HUES64 (cell line): ENCODE measurements at regions not wholly inside any gene's neighbourhood (a gene's known extent, or its start where the extent isn't known, plus 50 kb on each side); places are given as distances from the start of the nearest gene placed in this dataset.

ENCODE experiments used
- H3K27ac ChIP-seq: 2 replicates; pipeline ENCODE4 v1.7.0; 2013; ENCODE audit warnings: low read depth, low read length, inconsistent platforms
- H3K27me3 ChIP-seq: 2 replicates; pipeline ENCODE4 v1.6.1; 2013; ENCODE audit warnings: mild to moderate bottlenecking, low read length; ENCODE audit not compliant: insufficient read depth
- H3K36me3 ChIP-seq: 2 replicates; pipeline ENCODE4 v1.6.1; 2013; ENCODE audit warnings: mild to moderate bottlenecking, low read length; ENCODE audit not compliant: insufficient read depth
- H3K4me1 ChIP-seq: 2 replicates; pipeline ENCODE4 v1.6.1; 2013; ENCODE audit warnings: mild to moderate bottlenecking, low read length, moderate library complexity; ENCODE audit not compliant: insufficient read depth
- H3K4me3 ChIP-seq: 2 replicates; pipeline ENCODE4 v1.5.1; 2013; ENCODE audit warnings: mild to moderate bottlenecking, low read length, moderate library complexity
- H3K9ac ChIP-seq: 2 replicates; pipeline ENCODE4 v1.6.1; 2013; ENCODE audit warnings: mild to moderate bottlenecking, low read depth, low read length
- H3K9me3 ChIP-seq: 2 replicates; pipeline ENCODE4 v1.6.1; 2013; ENCODE audit warnings: low read depth, low read length; ENCODE audit not compliant: insufficient read depth
- WGBS: fragments of 150-250, 120-280 bp; methylation state at CpG from one replicate; pipeline ENCODE4 v1.1.7; 2013; ENCODE audit warnings: missing lambda C conversion rate; 5-methylcytosine and 5-hydroxymethylcytosine counted together

DNA sequence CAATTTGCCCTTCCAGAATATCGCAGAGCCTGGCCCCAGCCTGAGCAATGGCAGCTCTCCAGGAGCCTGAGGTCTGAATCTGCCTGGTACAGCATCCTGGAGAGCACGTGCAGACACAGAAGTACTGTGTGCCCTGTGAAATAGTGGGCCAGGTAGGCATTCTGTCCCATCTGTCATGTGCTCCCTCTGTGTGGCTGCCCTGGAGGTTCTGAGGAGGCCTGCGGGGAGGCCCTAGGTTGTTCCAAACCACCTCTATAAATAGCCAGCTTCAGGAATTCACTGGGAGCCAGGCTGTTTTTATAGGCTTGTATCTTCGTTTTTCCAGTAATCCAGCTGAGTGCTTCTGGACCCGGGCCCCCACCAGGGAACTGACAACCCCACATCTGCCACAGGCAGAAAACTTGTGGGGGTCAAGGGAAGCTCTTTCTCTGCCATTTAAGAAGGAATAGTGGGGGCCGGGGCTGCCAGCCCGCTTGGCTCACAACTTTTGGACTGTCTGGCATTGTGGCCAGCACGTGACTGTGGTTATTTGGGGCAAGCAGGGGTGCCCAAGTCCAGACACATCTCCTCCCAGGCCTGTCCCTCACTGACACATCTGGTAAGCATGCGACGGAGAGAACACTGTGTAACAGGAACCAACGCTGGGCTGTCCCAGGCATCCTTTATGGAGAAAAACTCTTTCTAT lies 356.3 kb upstream of the TNRC6C start:
- Histone ChIP-seq H3K9ac (no peak overlapping the region), H3K27me3 (no peaks in the 10 kb centered on the region), H3K9me3 (no peaks in the 10 kb centered on the region), H3K27ac (no peak overlapping the region), H3K36me3 (no peaks in the 10 kb centered on the region), H3K4me3 (no peak overlapping the region), H3K4me1 (no peaks in the 10 kb centered on the region)
- WGBS = 93% methylated on average over 11 of the region's 11 CpGs

DNA sequence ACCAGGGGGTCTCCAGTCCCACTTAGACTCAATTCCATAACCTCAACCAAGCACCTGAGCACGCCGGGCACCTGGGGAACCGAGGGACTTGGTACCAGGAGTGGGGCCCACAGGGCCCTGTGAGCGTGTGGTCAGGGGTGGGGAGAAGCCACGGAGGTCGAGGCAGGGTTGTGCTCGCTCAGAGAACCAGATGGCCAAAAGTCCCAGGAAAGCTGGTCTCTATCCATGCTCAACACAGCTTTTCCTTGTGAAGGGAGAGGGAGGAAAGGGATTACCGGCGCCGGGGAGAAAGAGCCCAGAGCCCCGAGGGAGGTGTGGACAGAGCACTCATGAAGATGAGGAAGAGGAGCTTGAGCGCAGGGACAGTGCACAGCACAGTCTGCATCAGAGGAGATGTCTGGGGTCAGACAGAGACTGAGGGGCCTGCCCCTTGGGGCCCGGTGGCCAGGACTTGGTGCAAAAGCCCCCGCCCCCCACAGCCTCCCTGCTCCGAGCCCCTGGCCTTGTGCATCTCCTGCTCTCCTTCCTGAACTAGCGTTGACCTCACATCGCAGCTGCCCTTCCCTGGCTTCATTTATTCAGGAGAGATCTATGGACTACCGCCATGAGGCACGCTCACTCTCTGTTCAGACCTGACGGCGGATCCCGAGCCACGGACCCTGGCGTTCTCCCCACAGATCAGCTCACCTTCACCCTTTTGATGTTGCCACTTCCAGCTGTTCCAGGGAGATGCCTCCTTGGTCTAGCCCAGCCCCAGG lies 355.4 kb upstream of the TNRC6C start:
- Histone ChIP-seq H3K4me3 (no peak overlapping the region), H3K9me3 (no peaks in the 10 kb centered on the region), H3K36me3 (no peaks in the 10 kb centered on the region), H3K9ac (no peak overlapping the region), H3K27me3 (no peaks in the 10 kb centered on the region), H3K27ac (no peak overlapping the region), H3K4me1 (no peaks in the 10 kb centered on the region)
- 89% methylated on average over 24 of the region's 24 CpGs for WGBS

DNA sequence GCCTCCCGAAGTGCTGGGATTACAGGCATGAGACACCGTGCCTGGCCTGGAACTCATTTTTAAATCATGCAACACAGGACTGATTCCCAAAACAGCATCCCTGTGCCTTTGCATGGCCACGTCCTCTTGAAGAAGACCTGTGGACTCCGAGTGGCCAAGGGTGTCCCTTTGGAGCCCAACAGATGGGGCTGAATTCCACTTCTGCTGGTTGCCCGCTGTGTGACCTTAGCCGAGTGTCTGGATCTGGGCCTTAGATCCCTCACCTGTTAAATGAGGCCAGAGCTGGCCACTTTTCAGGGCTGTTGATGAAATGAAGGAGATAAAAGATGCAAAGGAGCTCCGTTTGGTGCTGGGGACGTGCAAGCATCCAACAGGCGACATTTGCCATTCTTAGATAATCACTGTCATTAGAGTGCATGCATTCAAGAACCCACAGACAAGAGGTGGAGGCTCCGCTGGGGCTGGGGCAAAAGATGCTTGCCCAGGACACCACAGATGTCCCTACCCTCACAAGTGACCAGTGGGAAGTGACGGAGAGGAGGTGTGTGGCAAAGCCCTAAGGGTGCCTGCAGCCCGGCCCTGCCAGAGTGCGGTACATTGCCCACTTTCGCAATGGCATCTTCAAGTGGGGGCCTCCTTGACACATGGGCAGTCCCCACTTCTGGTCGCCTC lies 354.1 kb upstream of the TNRC6C start:
- no peaks in the 10 kb centered on the region for H3K36me3 ChIP-seq
- 95% methylated on average over 15 of the region's 15 CpGs for WGBS

DNA sequence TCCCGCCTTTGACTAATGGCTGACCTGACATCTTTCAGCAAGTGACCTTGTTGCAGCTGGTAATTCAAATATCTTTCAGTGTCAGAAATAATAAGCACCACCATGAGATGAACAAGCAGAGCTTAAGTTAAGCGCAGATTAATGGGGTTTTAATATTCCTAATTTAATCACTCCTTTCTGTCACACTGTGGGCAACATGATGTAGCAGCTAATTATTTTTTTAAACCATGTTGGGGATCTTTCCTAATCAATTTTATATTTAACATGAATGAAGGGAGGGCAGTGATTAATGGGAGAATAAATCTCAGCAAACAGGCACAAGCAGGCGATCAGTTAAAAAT lies 353.6 kb upstream of the TNRC6C start:
- no peak overlapping the region for H3K9ac ChIP-seq
- H3K36me3 ChIP-seq = no peaks in the 10 kb centered on the region
- no peaks in the 10 kb centered on the region for H3K4me1 ChIP-seq
- H3K4me3 ChIP-seq = no peak overlapping the region
- H3K27ac ChIP-seq = no peak overlapping the region
- WGBS = 95% methylated on average over 2 of the region's 3 CpGs
- H3K9me3 ChIP-seq = no peaks in the 10 kb centered on the region
- no peaks in the 10 kb centered on the region for H3K27me3 ChIP-seq

More for the DNA sequence above, 354.1 kb upstream of the TNRC6C start:
- Histone ChIP-seq H3K27me3 (no peaks in the 10 kb centered on the region), H3K4me1 (no peaks in the 10 kb centered on the region), H3K9me3 (no peaks in the 10 kb centered on the region), H3K4me3 (no peak overlapping the region), H3K27ac (no peak overlapping the region), H3K9ac (no peak overlapping the region)

DNA sequence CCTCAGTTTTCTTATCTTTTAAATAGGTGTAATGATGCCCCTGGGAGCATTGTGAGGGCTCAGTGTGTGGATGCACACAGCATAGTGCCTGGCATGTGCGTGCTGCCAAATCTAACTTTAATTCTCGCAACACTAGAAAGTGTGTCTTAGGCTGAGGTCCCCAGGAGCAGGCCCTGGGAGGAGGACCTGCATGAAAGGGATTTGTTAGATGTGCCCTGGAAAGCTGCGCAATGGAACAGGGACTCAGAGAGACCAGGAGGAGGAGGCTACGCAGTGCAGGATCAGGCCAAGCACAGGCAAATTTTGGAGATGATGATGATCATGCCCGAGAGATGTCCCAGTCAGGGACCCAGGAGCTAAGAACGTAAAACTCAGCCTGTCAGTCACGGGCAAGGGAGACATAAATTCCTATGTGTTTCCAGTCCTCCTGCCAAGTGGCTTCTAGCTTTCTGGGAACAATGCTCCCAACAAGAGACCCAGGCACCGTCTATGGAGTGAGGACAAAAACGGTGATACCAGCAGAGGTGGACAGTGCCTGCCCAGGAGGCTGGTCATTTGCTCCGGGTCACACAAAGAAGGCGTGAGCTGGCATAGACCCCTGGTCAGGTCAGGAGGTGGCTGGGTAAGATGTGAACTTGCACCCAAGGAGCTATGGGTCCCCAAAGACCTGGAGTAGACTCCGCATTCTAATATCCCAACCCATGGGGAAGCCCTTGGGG lies 352.2 kb upstream of the TNRC6C start:
- WGBS = 92% methylated on average over 12 of the region's 12 CpGs
- Histone ChIP-seq H3K4me3 (no peak overlapping the region), H3K4me1 (no peaks in the 10 kb centered on the region), H3K9ac (no peak overlapping the region), H3K9me3 (no peaks in the 10 kb centered on the region), H3K36me3 (no peaks in the 10 kb centered on the region), H3K27me3 (no peaks in the 10 kb centered on the region), H3K27ac (no peak overlapping the region)

DNA sequence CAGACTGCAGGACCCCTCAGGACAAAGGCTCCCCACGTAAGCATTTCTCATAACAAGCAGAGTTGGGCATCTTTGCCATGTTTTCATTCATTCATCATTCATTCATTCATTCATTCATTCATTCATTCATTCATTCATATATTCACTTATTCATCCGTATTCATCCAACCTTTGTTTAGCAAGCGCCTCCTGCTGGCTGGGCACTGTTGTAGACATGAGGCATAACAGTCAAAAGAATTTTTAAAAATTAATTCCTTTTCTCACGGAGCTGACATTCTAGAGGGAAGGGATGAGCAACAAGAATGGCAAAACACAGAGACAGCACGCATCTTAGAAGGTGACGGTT lies 351.7 kb upstream of the TNRC6C start:
- 76% methylated on average over 6 of the region's 6 CpGs for WGBS
- no peaks in the 10 kb centered on the region for H3K9me3 ChIP-seq
- no peaks in the 10 kb centered on the region for H3K36me3 ChIP-seq
- H3K9ac ChIP-seq = no peak overlapping the region
- H3K27ac ChIP-seq = no peak overlapping the region
- H3K4me3 ChIP-seq = no peak overlapping the region
- H3K4me1 ChIP-seq = no peaks in the 10 kb centered on the region
- no peaks in the 10 kb centered on the region for H3K27me3 ChIP-seq

DNA sequence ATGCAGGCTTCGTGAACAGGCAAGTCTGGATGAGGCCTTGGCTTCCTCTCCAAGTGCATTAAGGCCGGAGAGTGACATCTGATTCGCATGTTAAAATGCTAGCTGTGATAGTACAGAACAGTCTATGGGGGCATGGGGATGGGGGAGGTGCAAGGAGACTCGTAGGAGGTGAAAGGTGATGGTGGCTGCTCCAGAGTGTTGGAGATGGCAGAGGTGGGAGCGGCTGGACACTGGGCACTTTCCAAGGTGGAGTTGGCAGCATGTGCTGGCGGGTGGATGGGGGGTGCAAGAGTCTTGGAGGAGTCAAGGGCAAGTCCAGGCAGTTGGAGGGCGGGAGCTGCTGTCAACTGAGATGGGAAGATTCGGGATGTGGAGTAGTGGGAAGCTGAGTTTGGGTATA lies 350.9 kb upstream of the TNRC6C start:
- no peak overlapping the region for H3K4me3 ChIP-seq
- H3K27ac ChIP-seq = no peak overlapping the region
- 86% methylated on average over 8 of the region's 8 CpGs for WGBS
- H3K9ac ChIP-seq = no peak overlapping the region
- no peaks in the 10 kb centered on the region for H3K36me3 ChIP-seq
- H3K9me3 ChIP-seq = no peaks in the 10 kb centered on the region
- H3K4me1 ChIP-seq = no peaks in the 10 kb centered on the region
- H3K27me3 ChIP-seq = no peaks in the 10 kb centered on the region

DNA sequence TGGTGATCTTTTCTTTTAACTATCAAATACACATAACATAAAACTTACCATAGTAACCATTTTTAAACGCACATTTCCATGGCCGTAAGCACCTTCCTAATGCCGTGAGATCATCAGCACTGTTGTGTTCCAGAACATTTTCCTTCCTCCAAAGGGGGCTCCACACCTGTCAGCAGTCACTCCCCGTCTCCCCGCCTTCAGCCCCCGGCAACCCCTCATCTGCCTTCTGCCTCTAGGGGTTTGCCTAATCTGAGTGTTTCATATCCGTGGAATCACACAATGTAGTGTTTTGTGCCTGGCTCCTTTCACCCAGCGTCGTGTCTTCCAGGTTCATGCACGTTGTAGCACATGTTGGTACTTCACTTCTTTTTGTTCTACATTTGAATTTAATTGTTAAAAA lies 350.1 kb upstream of the TNRC6C start:
- Histone ChIP-seq H3K9me3 (no peaks in the 10 kb centered on the region), H3K4me3 (no peak overlapping the region), H3K27ac (no peak overlapping the region), H3K36me3 (no peaks in the 10 kb centered on the region), H3K4me1 (no peaks in the 10 kb centered on the region), H3K27me3 (no peaks in the 10 kb centered on the region), H3K9ac (no peak overlapping the region)
- WGBS = 93% methylated on average over 10 of the region's 10 CpGs

DNA sequence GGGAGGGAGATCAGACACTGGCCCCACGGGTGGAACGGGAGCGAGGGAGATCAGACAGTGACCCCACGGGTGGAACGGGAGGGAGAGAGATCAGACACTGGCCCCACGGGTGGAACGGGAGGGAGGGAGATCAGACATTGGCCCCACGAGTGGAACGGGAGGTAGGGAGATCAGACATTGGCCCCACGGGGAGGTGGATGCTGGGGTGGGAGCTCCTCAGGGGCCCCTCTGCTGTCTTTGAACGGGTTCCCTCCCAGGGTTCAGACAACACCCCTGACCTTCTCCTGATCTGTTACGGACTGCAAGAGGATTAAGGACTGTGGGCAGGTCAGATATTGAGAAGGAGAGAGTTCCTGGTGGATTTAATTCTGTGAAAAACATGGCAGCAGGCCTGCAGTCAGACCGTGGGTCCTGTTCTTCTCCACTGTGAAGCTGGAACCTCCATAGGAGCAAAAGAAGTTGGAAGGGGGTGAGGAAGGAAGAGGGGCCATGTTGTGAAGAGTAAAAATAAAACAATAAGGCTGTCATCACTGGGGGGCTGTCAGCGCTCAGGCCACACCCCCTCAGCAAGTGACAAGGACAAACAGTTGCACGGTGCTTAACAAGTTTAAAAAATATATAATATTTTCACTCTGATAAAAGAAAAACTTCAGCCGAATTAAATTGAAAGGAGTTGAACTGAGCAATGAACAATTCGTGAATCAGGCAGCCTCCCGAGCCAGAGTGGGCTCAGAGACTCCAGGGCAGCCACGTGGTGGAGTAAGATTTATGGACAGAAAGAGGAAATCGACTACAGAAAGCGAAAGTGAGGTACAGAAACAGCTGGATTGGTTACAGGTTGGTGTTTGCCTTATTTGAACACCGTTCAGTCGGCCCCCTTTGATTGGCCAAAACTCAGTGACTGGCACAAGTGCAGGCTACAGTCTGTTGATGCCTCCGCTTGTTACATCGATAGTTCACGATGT lies 348.7 kb upstream of the TNRC6C start:
- H3K4me1 ChIP-seq = no peaks in the 10 kb centered on the region
- H3K36me3 ChIP-seq = no peaks in the 10 kb centered on the region
- H3K27me3 ChIP-seq = no peaks in the 10 kb centered on the region
- H3K9me3 ChIP-seq = no peaks in the 10 kb centered on the region
- no peak overlapping the region for H3K9ac ChIP-seq
- H3K27ac ChIP-seq = no peak overlapping the region
- H3K4me3 ChIP-seq = no peak overlapping the region
- WGBS = 91% methylated on average over 25 of the region's 26 CpGs

DNA sequence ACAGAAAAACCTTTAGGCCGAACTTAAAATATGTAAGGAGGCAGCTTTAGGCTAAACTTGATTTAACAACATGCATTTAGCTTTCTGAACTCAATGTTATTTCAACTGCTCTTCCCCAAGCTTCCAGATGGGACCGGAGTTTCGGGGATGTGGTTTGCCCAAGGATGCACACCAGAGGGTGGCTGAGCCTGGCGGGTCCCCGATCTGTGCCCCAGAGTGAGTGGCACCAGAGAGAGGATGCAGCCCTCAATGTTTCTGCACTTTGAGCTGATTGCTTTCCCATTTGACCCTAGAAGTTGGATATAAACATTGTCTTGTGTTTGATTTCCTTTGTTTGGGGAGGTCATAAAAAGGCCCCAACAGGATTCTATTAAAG lies 348.0 kb upstream of the TNRC6C start:
- H3K27ac ChIP-seq = no peak overlapping the region
- 86% methylated on average over 5 of the region's 5 CpGs for WGBS
- no peak overlapping the region for H3K4me3 ChIP-seq
- H3K36me3 ChIP-seq = no peaks in the 10 kb centered on the region
- H3K27me3 ChIP-seq = no peaks in the 10 kb centered on the region
- H3K9me3 ChIP-seq = no peaks in the 10 kb centered on the region
- no peaks in the 10 kb centered on the region for H3K4me1 ChIP-seq
- no peak overlapping the region for H3K9ac ChIP-seq
